HT-29 (cell line): ENCODE measurements at regions not wholly inside any gene's neighbourhood (a gene's known extent, or its start where the extent isn't known, plus 50 kb on each side); places are given as distances from the start of the nearest gene placed in this dataset.

Source experiments
- DNase-seq: peaks from one replicate; pipeline ENCODE4 v3.0.0-alpha.2; 2015; ENCODE audit warnings: low spot score

DNA sequence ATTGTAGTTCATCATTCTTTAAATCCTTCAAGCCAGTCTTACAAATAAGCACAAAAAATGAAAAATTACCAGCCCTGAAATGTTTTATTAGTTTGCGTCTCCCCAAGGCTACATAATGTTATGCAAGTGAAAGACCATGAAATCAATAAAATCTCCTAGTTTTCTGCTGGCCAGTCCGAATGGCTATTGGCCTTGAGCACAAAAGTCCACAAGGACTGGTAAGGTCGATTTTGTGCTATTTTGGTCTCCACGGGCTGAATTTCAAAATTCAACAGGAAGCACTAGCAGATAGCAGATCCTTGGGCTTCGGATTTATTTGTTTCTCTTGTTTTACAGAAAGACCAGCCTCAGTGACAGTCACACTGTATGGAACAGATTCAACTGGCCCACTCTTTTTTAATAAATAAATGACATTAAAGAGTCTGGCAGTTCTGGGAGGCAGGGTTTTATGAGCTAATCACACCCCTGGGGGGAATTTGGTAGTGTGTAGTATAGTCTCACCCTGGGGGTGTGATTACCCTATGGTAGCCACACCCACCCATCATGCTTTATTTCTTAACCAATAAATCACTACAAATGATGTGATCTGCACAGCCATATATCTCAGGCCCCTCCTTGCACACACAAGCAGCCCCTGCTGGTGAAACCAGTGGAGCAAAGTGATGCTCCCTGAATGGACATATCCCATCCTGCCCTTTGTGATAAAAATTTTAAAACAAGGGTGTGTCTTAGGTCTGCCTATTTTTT, 51.1 kb upstream of the TMEM33 start:
- no peak for DNase-seq

DNA sequence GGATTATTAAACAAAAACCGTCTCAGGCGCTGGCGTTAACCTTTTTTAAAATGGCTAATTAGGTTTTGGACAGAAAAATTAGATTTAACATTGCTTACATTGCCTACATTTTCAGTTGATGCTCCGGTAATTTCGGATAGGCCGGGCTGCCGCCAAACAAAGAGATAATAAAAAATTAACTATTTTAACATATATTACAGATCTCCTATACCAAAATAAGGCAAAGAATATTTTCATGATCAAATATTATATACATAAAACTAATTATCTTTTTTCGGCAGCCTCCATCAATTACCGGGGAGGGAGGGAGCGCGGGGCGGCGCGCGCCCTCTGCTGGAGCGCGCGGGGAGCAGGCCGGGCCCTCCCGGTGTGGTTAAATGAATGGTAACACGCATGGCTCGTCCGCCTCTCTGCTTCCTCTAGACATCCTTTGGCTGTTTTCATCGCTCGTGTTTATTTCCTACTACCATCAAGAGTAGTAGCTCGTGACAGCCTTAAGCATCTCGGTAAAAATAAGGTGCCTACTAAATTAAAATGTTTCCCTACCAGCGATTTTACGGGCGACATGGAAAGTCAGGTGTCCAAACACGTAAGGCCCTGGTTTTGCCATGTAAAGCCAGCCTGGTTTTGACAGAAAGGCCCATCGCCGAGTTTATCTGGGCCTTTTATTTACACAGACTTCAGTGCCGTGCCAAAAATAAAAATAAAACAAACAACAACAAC, 52.4 kb upstream of the TMEM33 start:
- peak; percentile 44 for DNase-seq

DNA sequence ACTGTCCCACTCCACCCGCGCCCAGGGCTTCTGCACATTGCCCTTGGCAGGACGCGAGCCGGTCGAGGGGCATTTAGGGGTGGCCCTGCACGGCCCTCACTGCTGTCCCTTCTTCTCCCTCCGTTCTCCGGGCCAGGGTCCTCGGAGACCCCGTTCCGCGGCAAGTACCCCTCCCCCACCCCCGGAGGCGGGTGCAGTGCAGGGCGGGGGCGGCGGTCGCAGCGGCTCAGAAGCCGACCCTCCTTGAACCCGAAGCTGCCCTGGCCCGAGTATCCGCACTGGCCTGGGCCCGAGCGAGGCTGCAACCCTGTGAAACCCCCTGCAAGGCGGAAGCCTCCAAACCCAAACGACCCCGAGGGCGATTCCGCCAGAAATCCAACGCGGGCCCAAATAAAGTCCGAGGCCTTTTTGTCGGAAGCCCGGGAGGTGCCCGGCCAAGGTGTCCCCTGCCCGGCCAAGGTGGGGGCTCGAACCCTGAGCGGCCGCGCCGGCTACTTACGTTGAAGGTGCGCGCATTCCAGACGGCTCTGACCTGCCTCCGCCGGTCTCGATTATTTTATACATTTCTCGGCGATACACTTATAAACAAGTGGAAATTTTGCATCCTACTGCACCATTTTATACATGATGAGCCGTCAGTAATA, 53.1 kb upstream of the TMEM33 start:
- no peak for DNase-seq

DNA sequence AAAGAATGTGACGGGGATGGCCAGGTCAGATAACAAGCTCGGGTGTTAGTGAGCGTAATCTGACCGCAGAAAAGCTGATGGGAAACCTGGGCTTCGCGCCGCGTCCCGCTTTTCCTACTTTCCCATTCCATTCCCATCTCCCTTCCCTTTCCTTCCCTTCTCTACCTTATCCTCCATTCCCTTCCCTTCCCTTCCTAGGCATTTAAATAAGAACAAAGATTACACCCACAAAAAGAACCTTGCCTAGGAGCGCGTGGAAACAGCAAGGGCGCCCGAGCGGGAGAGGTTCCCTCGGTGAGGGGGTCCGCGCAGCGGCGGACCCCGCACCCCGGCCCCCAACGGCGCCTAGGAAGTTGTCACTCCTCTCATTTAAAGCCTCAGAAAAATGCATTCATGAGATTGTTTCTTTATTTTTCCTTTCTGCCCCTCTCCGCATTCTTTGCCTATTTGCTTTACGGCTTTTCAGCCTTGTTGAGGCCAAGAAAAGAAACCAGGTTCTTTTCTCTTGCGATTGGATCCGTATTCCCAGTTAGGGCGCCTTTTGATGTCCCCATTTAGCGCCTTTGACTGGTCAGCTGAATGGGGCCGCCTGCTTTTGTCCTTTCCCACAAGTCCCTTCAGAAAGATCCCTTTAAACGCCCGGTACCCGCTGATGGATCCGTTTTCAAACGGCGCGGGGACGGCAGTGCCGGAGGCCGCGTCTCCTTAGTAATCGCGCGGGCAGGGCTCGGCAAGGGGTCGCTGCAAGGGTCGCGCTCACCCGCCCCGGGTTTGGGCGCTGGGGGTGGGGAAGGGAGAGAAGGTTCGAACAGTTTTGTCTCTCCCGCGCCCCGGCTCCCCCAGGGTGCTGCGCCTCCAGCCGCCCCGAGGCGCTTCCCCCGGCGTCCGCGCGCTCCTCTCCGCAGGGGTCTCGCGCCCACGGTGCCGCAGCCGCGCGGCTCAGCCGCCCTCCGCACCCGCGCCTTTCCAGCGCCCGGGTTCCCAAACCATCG, 54.1 kb upstream of the TMEM33 start:
- DNase-seq, result no peak

DNA sequence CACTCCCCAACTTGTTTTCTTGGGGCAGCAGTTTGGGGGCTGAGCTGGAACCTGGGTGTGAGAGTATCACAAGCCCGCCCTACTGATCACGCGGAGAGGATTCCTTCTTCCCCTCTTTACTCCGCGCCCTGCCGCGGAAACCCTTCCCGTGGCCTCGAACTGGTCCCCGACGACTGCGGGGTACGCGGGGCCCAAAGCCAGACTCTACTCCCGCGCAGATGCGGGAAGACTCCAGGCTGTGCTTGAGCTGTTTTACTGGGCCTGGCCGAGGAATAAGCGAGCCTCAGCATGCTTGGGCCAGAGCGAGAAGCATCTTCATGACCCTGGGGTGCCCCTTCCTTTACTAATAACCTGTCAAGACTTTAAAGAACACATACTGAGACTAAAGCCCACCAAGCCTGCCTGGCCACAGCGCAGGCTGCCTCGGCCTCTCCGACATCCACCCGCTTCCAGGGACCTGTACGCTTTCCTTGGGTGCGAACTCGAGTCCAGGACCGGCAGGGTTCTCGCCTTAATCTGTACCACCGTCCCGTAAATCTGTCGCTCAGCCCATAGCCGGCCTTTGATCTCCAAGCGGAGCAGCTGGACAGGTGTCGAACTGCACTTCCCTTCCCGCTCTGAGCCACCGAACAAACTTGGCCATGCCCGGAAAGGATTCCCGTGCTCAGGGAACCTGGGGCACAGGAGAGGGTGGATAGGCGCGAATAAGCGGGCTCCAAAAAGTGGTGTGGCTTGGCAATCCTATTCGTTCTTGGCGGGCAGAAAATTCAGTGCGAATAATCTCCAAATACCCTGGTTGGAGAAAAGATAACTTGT, 55.0 kb upstream of the TMEM33 start:
- DNase-seq, result no peak

DNA sequence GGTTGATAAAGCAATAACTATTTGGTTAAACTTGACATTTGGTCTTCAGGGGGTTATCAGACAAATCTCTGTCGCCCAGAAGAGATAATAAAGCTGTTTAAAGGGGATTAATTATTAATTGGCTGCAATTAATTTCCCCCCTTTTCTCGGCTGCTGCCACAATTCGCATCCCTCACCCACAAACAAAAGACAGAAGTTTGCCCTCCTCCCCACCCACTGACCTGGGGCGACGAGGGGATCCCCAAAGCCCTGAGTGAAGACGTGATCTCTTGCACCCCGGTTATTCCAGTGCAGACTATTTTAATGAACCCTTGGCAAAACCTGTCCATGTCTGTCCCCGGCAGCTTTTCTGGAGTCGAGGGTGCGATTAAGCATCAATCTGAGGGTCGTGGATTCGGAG, 55.7 kb upstream of the TMEM33 start:
- no peak for DNase-seq

DNA sequence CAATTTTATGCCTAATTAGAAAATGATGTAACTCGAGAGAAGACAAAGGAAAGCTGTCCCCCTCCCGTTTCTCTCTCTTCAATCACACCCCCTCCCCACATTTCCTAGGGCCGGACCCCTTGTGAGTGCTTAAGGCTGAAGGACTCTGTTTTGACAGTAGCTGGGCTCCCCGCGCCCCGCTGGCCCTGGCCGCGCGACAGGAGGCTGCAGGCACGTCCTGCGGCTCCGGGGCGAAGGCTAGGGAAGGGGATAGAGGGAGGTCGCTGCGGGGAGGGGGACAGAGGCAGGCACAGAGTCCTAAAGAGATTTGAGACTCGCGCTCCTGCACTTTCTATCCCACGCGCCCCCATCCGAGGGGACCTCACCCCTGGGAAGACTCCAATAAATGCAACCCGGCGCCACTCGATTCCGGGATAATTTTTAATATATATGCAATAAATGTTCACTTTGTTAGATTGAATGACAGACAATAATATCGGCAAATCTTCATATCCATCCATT, 56.2 kb upstream of the TMEM33 start:
- no peak for DNase-seq

GRCh38 chr4:41878170-41878969, 56.9 kb upstream of the TMEM33 start:
- no peak for DNase-seq

DNA sequence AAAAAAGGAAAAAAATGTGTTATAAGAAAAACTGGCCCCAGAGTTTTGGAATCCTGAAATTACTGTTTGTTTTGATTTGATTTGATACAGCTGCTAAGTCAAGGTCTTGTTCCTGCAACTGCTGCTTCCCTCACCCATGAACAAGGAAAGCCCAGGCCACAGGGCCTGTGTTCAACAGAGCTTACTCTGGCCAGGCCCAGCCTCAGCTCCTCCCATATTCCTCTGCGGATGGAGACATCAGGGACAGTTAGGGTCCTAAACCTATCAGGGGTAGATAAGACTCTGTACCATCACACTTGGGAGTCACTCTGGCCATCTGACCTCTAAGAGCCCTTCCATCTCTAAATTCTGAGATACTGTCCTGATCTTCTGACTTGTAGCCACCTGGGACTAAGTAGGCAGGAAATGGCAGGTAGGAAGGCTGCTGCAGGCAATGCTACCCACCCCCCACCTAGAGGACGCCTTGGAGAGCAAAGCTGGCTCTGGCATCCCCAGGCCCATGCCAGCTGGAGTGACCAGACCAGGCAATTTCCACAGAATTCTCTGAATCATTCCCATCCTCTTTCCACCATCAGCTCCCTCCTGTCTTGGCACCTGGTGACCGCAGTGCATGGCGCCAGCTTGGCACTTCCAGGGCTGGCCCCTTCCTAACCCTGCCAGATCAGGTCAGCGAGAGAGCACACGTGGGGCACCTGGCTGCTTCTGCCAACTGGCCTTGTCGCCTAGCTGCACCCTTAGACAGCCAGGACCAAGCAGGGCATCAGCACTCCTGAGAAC, 58.0 kb upstream of the TMEM33 start:
- DNase-seq, result no peak

DNA sequence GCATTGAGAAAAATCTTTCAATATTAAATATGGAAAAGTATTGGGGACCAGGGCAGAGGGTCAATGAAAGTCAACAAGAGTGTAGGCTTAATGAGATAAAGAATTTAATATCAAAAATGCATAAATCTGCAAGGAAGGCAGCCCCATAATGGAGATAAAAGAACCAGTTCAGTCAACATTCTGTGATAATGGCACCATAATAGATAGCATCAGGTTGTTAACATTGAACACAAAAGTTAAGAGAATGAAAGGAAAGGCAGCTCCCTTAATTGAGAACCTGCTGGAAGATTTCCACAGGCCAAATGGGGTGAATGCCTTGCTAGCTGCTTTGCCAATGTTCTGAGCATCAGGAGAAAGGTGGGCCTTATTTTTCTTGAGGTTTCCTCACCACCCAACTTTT, 60.4 kb upstream of the TMEM33 start:
- no peak for DNase-seq

- DNase-seq, result no peak
These were observed 60.8 kb upstream of the TMEM33 start for GRCh38 chr4:41874398-41874797.

GRCh38 chr4:41873380-41874295, 61.6 kb upstream of the TMEM33 start:
- no peak for DNase-seq

- DNase-seq, result no peak
These were observed 65.2 kb upstream of the TMEM33 start for GRCh38 chr4:41870035-41870434.

DNA sequence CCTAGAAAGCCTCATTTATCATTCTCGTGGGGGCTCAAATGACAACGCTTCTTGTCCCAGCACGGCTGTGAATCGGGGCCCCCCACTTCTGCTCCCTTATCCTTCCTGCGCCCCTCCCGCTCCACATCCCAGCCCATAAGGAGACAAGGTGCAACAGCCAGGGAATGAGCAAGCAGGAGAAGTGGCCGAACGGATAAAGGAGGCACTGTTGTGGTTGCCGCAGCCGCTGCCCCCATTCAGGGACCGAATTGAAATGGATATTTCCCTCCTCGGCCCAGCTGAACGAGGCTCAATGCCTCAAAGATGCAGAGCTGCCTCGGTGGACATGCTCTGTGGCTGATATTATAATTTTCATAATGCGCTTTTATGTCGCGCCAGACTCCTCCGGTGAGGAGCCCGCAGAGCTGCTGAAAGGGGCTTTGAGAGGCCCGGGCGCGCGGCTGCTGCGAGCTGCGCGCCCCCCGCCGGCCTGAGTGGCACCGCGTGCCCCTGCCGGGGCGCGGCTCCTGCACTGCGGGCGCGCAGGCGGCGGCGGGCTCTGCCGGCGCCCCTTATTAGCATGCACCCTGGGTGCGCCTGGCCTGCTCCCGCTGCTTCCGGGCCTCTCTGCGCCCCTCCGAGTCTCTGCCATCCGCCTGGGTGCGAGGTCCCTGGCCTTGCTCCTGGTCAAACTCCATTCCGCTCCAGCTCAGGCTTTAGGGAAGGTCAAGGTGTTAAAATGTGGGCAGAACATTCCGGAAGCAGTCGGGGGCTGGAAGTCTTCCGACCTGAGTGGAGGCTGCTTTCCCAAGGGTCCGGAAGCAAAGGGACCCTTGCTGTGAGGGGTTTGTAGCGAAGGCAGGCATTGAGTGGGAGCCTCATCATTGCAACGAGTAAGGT, 68.2 kb upstream of the TMEM33 start:
- DNase-seq, result no peak

GRCh38 chr4:41865981-41866798, 69.0 kb upstream of the TMEM33 start:
- DNase-seq, result no peak
